GM12864 (cell line): ENCODE measurements at regions not wholly inside any gene's neighbourhood (a gene's known extent, or its start where the extent isn't known, plus 50 kb on each side); places are given as distances from the start of the nearest gene placed in this dataset.
"Not testable (repeated sequence)": the region's sequence is repeated elsewhere in the genome, so short reads cannot be mapped to it uniquely, and the experiment has no call there.

Source experiments
- DNase-seq: peaks from one replicate; pipeline ENCODE4 v3.0.0-alpha.2; 2011; ENCODE audit warnings: low read depth
- H3K4me3 ChIP-seq: 2 replicates; pipeline ENCODE4 v1.5.1; 2011; ENCODE audit warnings: mild to moderate bottlenecking, low read depth, low read length, control low read depth

DNA sequence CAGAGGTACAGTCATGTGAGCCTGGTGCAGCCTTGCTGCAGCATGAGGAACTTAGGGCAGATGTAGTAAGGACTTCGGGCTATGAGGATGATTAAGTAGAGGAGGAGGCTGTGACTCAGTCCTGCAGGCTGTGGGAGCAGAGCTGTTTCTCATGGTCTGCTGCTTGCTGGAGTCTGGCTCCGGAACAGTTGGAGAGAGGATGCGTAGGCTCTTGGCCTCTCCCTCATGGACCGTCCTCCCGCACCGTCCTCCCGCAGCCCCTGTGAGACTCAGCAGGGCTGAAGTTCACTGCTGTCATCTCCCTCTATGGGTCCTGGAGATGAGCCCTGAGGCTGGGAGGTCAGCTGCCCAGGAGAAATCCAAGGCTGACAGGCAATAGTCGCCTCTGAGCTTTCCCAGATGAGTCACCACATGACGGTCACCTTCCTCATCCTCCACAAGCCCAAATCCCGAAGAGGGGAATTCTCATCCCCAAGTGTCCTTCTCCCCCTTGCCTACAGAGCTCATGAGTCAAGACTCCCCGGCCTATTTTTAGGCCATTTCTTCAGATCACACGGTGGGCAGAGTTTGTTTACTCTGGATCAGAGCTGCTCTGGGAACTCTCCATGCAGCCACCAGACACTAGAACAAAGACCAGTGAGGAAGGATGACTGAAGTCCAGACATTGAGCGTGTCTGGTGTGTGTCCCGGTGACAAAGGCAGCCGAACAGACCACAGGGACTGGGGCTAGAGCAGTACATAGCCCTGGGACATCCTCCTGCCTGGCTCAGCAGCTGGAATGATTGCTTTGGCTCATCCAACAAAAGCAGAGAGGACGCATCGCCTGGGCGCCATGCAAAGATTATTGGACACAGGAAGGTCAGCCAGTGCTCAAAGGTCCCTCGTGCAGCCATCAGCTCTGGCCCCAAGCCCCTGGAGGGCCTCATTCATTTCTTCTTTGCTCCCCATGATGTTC, 134.5 kb downstream of the NPIPB11 start:
- DNase-seq, H3K4me3 ChIP-seq: not testable (repeated sequence)

DNA sequence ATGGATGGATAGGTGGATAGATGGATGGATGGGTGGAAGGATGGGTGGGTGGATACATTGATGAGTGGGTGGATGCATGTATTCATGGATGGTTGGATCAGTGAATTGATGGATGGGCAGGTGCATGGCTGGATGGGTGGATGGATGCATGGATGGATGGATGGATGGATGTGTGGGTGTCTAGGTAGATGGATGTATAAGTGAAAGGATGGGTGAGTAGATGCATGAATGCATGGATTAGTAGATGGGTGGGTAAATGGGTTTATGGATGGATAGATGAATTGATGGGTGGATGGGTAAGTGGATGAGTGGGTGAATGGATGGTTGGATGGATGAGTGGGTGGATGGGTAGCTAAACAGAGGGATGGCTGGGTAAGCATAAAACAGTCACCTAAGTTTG, 135.6 kb downstream of the NPIPB11 start:
- DNase-seq, H3K4me3 ChIP-seq: not testable (repeated sequence)

DNA sequence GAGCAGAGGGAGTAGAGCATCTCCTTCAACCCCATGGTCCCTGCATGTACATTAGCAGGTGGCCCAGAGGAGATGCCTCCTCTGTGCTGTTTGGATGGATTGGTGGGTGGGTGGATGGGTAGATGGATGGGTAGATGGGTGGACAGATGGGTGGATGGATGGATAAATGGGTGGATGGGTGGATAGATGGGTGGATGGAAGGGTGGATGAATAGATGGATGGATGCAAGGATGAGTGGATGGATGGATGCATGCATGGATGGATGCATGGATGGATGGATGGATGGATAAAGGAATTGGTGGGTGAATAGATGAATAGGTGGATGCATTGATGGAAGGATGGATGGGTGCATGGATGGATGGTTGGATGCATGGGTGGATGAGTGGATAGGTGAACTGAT, 136.5 kb downstream of the NPIPB11 start:
- DNase-seq, H3K4me3 ChIP-seq: not testable (repeated sequence)

DNA sequence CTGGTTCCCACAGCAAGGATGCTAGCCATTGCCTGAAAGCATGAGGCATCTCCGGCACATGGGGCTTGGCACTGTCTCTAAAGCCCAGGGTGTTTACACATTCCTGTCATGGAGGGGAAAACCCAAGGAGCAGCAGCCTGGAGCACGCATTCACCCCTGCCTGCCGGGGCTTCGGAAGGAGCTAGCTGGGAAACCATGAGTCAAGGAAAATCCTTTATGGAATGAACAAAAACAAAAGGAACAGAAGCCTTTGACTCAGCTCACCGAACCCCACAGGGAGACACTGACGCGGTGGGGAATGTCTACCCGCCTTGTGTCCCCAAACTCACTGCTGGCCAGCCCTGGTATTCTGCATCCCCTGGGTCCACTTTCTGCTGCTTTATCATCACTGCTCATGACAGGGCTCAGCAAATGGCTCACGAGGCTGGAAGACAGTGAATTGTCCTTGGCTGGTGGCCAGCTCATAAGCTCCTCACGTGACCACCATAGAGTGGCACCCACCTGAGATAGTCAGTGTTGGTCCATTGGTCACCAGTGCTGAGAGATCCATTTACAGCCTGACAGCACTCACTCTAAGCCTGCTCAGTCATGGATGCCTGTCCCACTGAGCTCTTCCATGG, 137.2 kb downstream of the NPIPB11 start:
- H3K4me3 ChIP-seq, DNase-seq: not testable (repeated sequence)

GRCh38 chr16:29268785-29269191, 137.7 kb downstream of the NPIPB11 start:
- not testable (repeated sequence) for DNase-seq, H3K4me3 ChIP-seq

DNA sequence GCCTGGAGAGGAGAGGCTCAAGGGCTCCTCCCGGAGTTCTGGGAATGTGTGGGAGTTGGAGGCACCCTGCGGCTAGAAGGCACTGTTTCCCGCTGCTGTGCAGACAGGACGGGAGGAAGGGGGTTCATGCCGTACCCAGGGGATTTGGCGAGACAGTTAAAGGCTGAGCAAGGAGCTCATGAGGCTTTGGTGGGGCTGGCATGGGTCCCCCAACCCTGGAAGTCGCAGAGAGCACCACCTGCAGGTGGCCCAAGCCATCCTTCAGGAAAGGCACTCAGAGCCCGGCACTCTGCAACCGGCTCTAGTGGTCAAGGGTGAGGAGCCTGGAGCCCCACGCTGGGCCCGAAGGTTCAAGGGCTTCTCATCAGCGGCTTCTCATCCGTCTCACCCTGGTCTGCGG, 138.2 kb downstream of the NPIPB11 start:
- H3K4me3 ChIP-seq, DNase-seq: not testable (repeated sequence)

DNA sequence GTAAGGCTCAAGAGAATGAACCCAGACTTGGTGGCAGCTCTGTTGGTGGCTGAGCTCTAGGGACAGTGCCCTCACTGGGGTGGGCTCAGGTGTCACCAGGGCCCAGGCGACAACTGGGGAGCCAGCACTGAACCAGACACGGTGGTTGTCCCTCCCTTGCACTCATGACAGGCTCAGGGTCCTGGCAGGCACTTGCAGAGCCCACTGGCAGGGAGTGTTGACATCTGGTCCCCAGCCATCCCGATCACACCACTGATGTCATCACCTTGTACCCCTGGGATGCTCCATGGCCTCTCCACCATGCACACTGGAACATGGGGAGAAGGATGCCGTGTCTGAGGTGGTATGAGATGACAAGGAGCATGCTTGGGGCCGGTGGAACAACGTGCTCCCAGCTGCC, 138.6 kb downstream of the NPIPB11 start:
- not testable (repeated sequence) for H3K4me3 ChIP-seq, DNase-seq

DNA sequence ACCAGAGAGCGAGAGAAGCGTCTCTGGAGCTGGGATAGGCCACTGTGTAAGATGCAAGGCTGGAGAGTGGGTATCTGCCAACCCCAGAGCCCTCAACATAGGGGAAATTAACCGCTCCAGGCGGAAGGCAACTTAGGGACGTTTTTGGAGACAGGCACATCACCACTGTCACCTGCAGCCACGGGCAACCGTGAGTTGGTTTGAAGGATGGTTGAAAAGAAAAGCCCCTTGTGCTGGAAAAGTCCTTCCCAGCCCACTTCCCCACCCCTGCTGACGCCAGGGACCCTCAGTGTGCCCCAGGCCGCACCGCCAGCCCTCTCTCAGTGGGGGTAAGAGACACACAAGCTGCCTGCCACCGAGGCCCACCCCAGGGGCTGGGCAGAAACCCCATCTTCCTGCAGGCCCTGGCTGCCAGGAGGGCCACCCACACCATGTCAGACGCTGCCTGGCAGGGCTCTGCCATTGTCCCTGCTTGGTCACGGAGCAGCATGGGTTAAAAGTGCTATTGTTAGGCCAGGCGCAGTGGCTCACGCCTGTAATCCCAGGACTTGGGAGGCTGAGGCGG, 139.4 kb downstream of the NPIPB11 start:
- H3K4me3 ChIP-seq, DNase-seq: not testable (repeated sequence)

GRCh38 chr16:29266612-29267011, 139.9 kb downstream of the NPIPB11 start:
- DNase-seq, H3K4me3 ChIP-seq: not testable (repeated sequence)

GRCh38 chr16:29265255-29265853, 141.2 kb downstream of the NPIPB11 start:
- H3K4me3 ChIP-seq, DNase-seq: not testable (repeated sequence)

GRCh38 chr16:29264080-29264837, 142.3 kb downstream of the NPIPB11 start:
- H3K4me3 ChIP-seq, DNase-seq: not testable (repeated sequence)

GRCh38 chr16:29262725-29263124, 143.8 kb downstream of the NPIPB11 start:
- DNase-seq, H3K4me3 ChIP-seq: not testable (repeated sequence)

- H3K4me3 ChIP-seq, DNase-seq: not testable (repeated sequence)
These were observed 144.9 kb downstream of the NPIPB11 start for GRCh38 chr16:29261427-29262248.

DNA sequence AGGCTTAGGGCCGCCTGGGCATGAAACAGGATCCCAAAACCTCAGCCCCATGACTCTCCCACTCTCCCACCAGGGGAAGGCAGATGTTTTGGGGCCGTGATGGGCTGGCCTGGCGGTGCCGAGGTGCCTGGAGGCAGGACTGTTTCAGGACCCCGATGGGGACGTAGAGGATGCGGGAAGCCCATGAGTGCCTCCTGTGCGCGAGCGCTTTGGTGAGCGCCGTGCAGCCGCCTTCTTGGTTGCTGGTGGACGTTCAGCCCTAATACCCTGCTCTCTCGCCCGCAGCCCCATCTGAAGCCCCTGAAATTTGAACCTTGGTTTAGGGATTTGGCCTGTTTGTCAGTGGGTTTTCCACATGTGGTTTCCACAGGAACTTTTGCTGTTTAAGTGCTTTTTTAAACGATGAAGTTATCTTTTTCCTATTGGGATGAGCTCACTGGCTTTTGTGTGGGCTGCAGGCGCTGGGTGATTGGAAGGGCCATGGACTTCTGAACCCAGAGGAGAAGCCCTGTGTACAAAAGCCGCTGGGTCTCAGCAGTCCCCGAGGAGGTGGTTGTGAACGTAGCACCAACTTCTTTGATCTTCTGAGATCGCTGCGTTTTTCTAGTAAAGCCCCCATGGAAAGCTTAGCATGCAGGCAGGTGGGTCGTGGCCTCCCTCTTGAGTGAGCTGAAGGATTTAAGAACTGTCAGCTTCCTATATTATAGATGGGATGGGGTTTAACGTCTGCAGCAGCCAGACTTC, 145.7 kb downstream of the NPIPB11 start:
- H3K4me3 ChIP-seq, DNase-seq: not testable (repeated sequence)

DNA sequence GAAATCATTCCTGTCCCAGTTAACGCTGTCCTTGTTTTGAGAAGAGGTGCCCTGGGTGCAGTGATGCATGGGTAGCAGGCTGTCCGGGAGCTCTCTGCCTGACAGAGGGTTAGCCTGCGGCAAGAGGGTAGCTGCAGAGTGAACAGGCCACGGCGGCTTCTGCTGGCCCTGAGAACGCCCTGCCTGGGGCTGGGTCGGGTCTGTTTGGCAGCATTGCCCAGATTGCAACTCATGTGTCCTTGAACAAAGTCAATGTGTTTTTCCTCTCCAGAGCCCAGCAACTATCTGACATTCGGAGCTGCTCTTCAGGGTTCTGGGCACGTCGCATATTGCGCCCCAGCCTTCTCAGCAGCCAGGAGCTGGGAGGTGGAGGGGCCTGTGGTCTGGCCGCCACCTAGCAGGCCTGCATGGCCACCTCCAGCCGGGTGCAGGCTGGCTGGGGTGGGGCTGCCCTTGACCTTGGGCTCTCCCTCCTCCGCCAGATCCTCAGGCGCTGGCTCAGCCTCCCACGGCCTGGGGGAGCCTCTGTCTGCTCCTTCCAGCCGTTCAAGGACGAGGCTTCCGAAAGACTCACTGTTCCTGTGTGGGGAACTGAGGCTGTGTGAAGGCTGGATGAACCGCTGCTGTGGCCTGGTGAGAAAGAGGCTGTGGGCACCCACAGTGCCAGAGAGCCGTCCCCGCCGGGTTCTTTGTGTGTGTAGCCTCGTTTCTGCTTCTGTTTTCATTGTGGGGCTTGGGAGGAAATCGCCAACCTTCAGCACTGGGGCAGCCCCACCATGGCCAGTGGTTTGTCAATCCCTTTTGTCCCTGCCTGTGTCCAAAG, 146.7 kb downstream of the NPIPB11 start:
- H3K4me3 ChIP-seq, DNase-seq: not testable (repeated sequence)

- not testable (repeated sequence) for DNase-seq, H3K4me3 ChIP-seq
These were observed 147.4 kb downstream of the NPIPB11 start for GRCh38 chr16:29258946-29259634.
